ENCODE measurements at regions not wholly inside any gene's neighbourhood (a gene's known extent, or its start where the extent isn't known, plus 50 kb on each side); places are given as distances from the start of the nearest gene placed in this dataset.

DNA sequence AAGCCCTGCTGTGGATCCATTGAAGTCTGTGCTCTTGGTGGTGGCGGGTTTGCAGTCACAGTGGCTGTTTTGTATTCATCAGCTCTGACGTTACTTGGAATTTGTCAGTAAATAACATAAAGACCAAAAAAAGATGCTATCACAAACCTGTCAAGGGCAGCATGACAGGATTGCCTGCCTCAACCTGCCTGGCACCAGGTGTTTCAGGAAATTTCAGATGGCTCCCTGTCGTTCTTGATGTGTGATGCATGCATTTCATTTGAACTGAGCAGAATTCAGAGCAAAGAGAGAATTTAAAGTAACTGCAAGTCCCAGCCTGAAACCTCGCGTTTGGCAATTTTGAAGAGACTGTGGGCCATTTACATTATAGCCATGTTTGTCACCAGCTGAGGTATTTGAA, 50.3 kb upstream of the EPC2 start (continued):
- TF ChIP-seq, protein P1, sequence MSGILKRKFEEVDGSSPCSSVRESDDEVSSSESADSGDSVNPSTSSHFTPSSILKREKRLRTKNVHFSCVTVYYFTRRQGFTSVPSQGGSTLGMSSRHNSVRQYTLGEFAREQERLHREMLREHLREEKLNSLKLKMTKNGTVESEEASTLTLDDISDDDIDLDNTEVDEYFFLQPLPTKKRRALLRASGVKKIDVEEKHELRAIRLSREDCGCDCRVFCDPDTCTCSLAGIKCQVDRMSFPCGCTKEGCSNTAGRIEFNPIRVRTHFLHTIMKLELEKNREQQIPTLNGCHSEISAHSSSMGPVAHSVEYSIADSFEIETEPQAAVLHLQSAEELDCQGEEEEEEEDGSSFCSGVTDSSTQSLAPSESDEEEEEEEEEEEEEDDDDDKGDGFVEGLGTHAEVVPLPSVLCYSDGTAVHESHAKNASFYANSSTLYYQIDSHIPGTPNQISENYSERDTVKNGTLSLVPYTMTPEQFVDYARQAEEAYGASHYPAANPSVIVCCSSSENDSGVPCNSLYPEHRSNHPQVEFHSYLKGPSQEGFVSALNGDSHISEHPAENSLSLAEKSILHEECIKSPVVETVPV (CRISPR knock-in tag; IDR thresholded peaks at IDR 0.05): no peak
- TF ChIP-seq GLIS3 (CRISPR knock-in tag; IDR thresholded peaks at IDR 0.05) (no peak), ESRRG (CRISPR knock-in tag; IDR thresholded peaks at IDR 0.05) (no peak), ARNTL (CRISPR knock-in tag; IDR thresholded peaks at IDR 0.05; ENCODE audit: borderline replicate concordance, low read depth) (no peak), BACH2 (CRISPR knock-in tag; IDR thresholded peaks at IDR 0.05; ENCODE audit: borderline replicate concordance) (no peak), OSR1 (CRISPR knock-in tag; IDR thresholded peaks at IDR 0.05) (no peak)
- TF ChIP-seq, protein P2, sequence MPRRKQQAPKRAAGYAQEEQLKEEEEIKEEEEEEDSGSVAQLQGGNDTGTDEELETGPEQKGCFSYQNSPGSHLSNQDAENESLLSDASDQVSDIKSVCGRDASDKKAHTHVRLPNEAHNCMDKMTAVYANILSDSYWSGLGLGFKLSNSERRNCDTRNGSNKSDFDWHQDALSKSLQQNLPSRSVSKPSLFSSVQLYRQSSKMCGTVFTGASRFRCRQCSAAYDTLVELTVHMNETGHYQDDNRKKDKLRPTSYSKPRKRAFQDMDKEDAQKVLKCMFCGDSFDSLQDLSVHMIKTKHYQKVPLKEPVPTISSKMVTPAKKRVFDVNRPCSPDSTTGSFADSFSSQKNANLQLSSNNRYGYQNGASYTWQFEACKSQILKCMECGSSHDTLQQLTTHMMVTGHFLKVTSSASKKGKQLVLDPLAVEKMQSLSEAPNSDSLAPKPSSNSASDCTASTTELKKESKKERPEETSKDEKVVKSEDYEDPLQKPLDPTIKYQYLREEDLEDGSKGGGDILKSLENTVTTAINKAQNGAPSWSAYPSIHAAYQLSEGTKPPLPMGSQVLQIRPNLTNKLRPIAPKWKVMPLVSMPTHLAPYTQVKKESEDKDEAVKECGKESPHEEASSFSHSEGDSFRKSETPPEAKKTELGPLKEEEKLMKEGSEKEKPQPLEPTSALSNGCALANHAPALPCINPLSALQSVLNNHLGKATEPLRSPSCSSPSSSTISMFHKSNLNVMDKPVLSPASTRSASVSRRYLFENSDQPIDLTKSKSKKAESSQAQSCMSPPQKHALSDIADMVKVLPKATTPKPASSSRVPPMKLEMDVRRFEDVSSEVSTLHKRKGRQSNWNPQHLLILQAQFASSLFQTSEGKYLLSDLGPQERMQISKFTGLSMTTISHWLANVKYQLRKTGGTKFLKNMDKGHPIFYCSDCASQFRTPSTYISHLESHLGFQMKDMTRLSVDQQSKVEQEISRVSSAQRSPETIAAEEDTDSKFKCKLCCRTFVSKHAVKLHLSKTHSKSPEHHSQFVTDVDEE (CRISPR knock-in tag; IDR thresholded peaks at IDR 0.05): no peak

Measured in SK-N-SH treated with all-trans-retinoic acid at 6 μM for 48 hours (cell line).